DMS 273 treated with DMSO at 0.1 percent for 48 hours (cell line): ENCODE measurements at regions not wholly inside any gene's neighbourhood (a gene's known extent, or its start where the extent isn't known, plus 50 kb on each side); places are given as distances from the start of the nearest gene placed in this dataset.

Experiments
- DNase-seq: peaks from one replicate; lab custom pipeline; 2025; lab: John Stamatoyannopoulos, UW

- DNase-seq: no peak
Measured at GRCh38 chr2:220051716-220052115, 424.3 kb downstream of the SLC4A3 start.

GRCh38 chr2:220053919-220054318 lies 426.5 kb downstream of the SLC4A3 start:
- no peak for DNase-seq

GRCh38 chr2:220057391-220057790 lies 430.0 kb downstream of the SLC4A3 start:
- no peak for DNase-seq

- DNase-seq: no peak
Measured at GRCh38 chr2:220057916-220058315, 430.5 kb downstream of the SLC4A3 start.

- peak; percentile 91 for DNase-seq
Measured at GRCh38 chr2:220064111-220065030, 436.9 kb downstream of the SLC4A3 start.

GRCh38 chr2:220065581-220065980 lies 438.2 kb downstream of the SLC4A3 start:
- DNase-seq: no peak

- DNase-seq: no peak
Measured at GRCh38 chr2:220068846-220069245, 441.4 kb downstream of the SLC4A3 start.

GRCh38 chr2:220070349-220070748 lies 442.9 kb downstream of the SLC4A3 start:
- DNase-seq: no peak

- DNase-seq: no peak
Measured at GRCh38 chr2:220071696-220072095, 444.3 kb downstream of the SLC4A3 start.

- no peak for DNase-seq
Measured at GRCh38 chr2:220072669-220073220, 445.3 kb downstream of the SLC4A3 start.

- DNase-seq: no peak
Measured at GRCh38 chr2:220075835-220076234, 448.4 kb downstream of the SLC4A3 start.

- no peak for DNase-seq
Measured at GRCh38 chr2:220076734-220077133, 449.3 kb downstream of the SLC4A3 start.

- no peak for DNase-seq
Measured at GRCh38 chr2:220077488-220077887, 450.1 kb downstream of the SLC4A3 start.

- DNase-seq: no peak
Measured at GRCh38 chr2:220078439-220078838, 451.0 kb downstream of the SLC4A3 start.

- no peak for DNase-seq
Measured at GRCh38 chr2:220079595-220079994, 452.2 kb downstream of the SLC4A3 start.

GRCh38 chr2:220081171-220081570 lies 453.7 kb downstream of the SLC4A3 start:
- no peak for DNase-seq

- no peak for DNase-seq
Measured at GRCh38 chr2:220090050-220090449, 462.6 kb downstream of the SLC4A3 start.

- no peak for DNase-seq
Measured at GRCh38 chr2:220096406-220096805, 469.0 kb downstream of the SLC4A3 start.

- DNase-seq: no peak
Measured at GRCh38 chr2:220101980-220102379, 474.6 kb downstream of the SLC4A3 start.

- DNase-seq: no peak
Measured at GRCh38 chr2:220103596-220103995, 476.2 kb downstream of the SLC4A3 start.

- DNase-seq: no peak
Measured at GRCh38 chr2:220104871-220105351, 477.5 kb downstream of the SLC4A3 start.

GRCh38 chr2:220106065-220106464 lies 478.6 kb downstream of the SLC4A3 start:
- DNase-seq: no peak

- no peak for DNase-seq
Measured at GRCh38 chr2:220107380-220107791, 480.0 kb downstream of the SLC4A3 start.
